Activated T-cell treated with anti-CD3 and anti-CD28 coated beads, Interleukin-2, amount 50 U/mL, for 72 hours (primary cell): ENCODE measurements at regions not wholly inside any gene's neighbourhood (a gene's known extent, or its start where the extent isn't known, plus 50 kb on each side); places are given as distances from the start of the nearest gene placed in this dataset.

Experiments used
- ATAC-seq, 2 donors: fragments of 150-1000 bp; cut with Tn5 transposase; replicated peaks in 1 of 2; 2 replicates each; pipeline ENCODE4 v1.10.0; 2021; ENCODE audit warnings: moderate library complexity in 2 of 2, mild to moderate bottlenecking in 1 of 2
- DNase-seq, 2 donors: peaks; one replicate each; pipeline ENCODE4 v3.0.0; 2021 to 2022; ENCODE audit warnings: mixed read lengths in 1 of 2
- H3K27ac Mint-ChIP-seq: one replicate; pipeline ENCODE4 v1.8.0; 2022; ENCODE audit warnings: mild to moderate bottlenecking, moderate library complexity, mixed read lengths
- H3K27me3 Mint-ChIP-seq: one replicate; pipeline ENCODE4 v1.8.0; 2022; ENCODE audit warnings: low read depth, mixed read lengths
- H3K36me3 Mint-ChIP-seq, 2 donors: one replicate each; pipeline ENCODE4 v1.8.0; 2022; ENCODE audit warnings: mixed read lengths in 2 of 2, mild to moderate bottlenecking in 1 of 2; ENCODE audit not compliant: insufficient read depth in 2 of 2
- H3K4me1 Mint-ChIP-seq: one replicate; pipeline ENCODE4 v1.8.0; 2022; ENCODE audit warnings: low read depth, mixed read lengths
- H3K4me3 Mint-ChIP-seq, 2 donors: one replicate each; pipeline ENCODE4 v1.8.0; 2022; ENCODE audit warnings: mild to moderate bottlenecking in 2 of 2, mixed read lengths in 2 of 2, moderate library complexity in 2 of 2
- H3K9me3 Mint-ChIP-seq, 2 donors: one replicate each; pipeline ENCODE4 v1.8.0; 2022; ENCODE audit warnings: mixed read lengths in 2 of 2

- Mint-ChIP-seq H3K36me3 (no peaks in the 10 kb centered on the region), H3K4me1 (no peaks in the 10 kb centered on the region), H3K9me3 (no peaks in the 10 kb centered on the region), H3K4me3 (no peak overlapping the region), H3K27me3 (no peaks in the 10 kb centered on the region), H3K27ac (no peak overlapping the region)
- DNase-seq (no peak), ATAC-seq (no peak)
Observed at GRCh38 chr2:5052905-5053304, 639.3 kb upstream of the SOX11 start.

- H3K4me3 Mint-ChIP-seq = no peak overlapping the region
Observed at GRCh38 chr2:5057891-5058351, 634.3 kb upstream of the SOX11 start.

GRCh38 chr2:5060956-5061355 lies 631.2 kb upstream of the SOX11 start:
- Mint-ChIP-seq H3K27ac (no peak overlapping the region), H3K27me3 (no peaks in the 10 kb centered on the region), H3K4me3 (no peak overlapping the region), H3K36me3 (no peaks in the 10 kb centered on the region), H3K9me3 (peaks cover 4 to 11% of the 10 kb centered on the region in 2 donors), H3K4me1 (no peaks in the 10 kb centered on the region)
- ATAC-seq (no peak), DNase-seq (no peak)

More at GRCh38 chr2:5057891-5058351, 634.3 kb upstream of the SOX11 start:
- Mint-ChIP-seq H3K27ac (no peak overlapping the region), H3K4me1 (no peaks in the 10 kb centered on the region), H3K36me3 (no peaks in the 10 kb centered on the region), H3K27me3 (no peaks in the 10 kb centered on the region), H3K9me3 (peaks cover 4 to 6% of the 10 kb centered on the region in 2 donors)
- ATAC-seq (no peak), DNase-seq (no peak)

GRCh38 chr2:5064687-5065086 lies 627.5 kb upstream of the SOX11 start:
- H3K4me1 Mint-ChIP-seq = no peaks in the 10 kb centered on the region
- DNase-seq (no peak), ATAC-seq (no peak)
- no peaks in the 10 kb centered on the region for H3K27me3 Mint-ChIP-seq
- H3K36me3 Mint-ChIP-seq = no peaks in the 10 kb centered on the region
- H3K9me3 Mint-ChIP-seq = peaks cover 0 to 6% of the 10 kb centered on the region in 2 donors
- no peak overlapping the region for H3K27ac Mint-ChIP-seq
- H3K4me3 Mint-ChIP-seq = no peak overlapping the region

- ATAC-seq (no peak), DNase-seq (no peak)
- H3K4me3 Mint-ChIP-seq = no peak overlapping the region
- no peak overlapping the region for H3K27ac Mint-ChIP-seq
- H3K9me3 Mint-ChIP-seq = peaks cover 3 to 7% of the 10 kb centered on the region in 2 donors
- H3K4me1 Mint-ChIP-seq = no peaks in the 10 kb centered on the region
- no peaks in the 10 kb centered on the region for H3K36me3 Mint-ChIP-seq
- H3K27me3 Mint-ChIP-seq = no peaks in the 10 kb centered on the region
Observed at GRCh38 chr2:5067816-5068215, 624.4 kb upstream of the SOX11 start.

GRCh38 chr2:5070257-5070656 lies 621.9 kb upstream of the SOX11 start:
- no peak overlapping the region for H3K27ac Mint-ChIP-seq
- H3K36me3 Mint-ChIP-seq = no peaks in the 10 kb centered on the region
- H3K4me3 Mint-ChIP-seq = no peak overlapping the region
- no peaks in the 10 kb centered on the region for H3K27me3 Mint-ChIP-seq
- no peak for ATAC-seq
- peaks cover 3 to 11% of the 10 kb centered on the region in 2 donors for H3K9me3 Mint-ChIP-seq
- DNase-seq = no peak
- H3K4me1 Mint-ChIP-seq = no peaks in the 10 kb centered on the region

GRCh38 chr2:5074733-5075132 lies 617.5 kb upstream of the SOX11 start:
- peaks cover 5 to 11% of the 10 kb centered on the region in 2 donors for H3K9me3 Mint-ChIP-seq
- no peak for ATAC-seq
- no peak for DNase-seq
- no peaks in the 10 kb centered on the region for H3K4me1 Mint-ChIP-seq
- no peaks in the 10 kb centered on the region for H3K27me3 Mint-ChIP-seq
- no peak overlapping the region for H3K4me3 Mint-ChIP-seq
- H3K27ac Mint-ChIP-seq = no peak overlapping the region
- H3K36me3 Mint-ChIP-seq = no peaks in the 10 kb centered on the region

GRCh38 chr2:5076599-5076998 lies 615.6 kb upstream of the SOX11 start:
- Mint-ChIP-seq H3K27me3 (no peaks in the 10 kb centered on the region), H3K4me3 (no peak overlapping the region), H3K4me1 (no peaks in the 10 kb centered on the region), H3K27ac (no peak overlapping the region), H3K36me3 (no peaks in the 10 kb centered on the region), H3K9me3 (peaks cover 7 to 13% of the 10 kb centered on the region in 2 donors)
- DNase-seq = no peak
- no peak for ATAC-seq

- Mint-ChIP-seq H3K36me3 (no peaks in the 10 kb centered on the region), H3K4me1 (no peaks in the 10 kb centered on the region), H3K4me3 (no peak overlapping the region), H3K27ac (no peak overlapping the region), H3K27me3 (no peaks in the 10 kb centered on the region), H3K9me3 (peaks cover 3 to 11% of the 10 kb centered on the region in 2 donors)
- no peak for DNase-seq
- no peak for ATAC-seq
Observed at GRCh38 chr2:5077479-5078089, 614.6 kb upstream of the SOX11 start.

- Mint-ChIP-seq H3K27me3 (no peaks in the 10 kb centered on the region), H3K36me3 (peaks cover 1 to 2% of the 10 kb centered on the region in 2 donors), H3K4me1 (no peaks in the 10 kb centered on the region), H3K4me3 (no peak overlapping the region), H3K27ac (no peak overlapping the region), H3K9me3 (peaks cover 4 to 13% of the 10 kb centered on the region in 2 donors)
- ATAC-seq (no peak), DNase-seq (no peak)
Observed at GRCh38 chr2:5083402-5083801, 608.8 kb upstream of the SOX11 start.

- Mint-ChIP-seq H3K4me1 (no peaks in the 10 kb centered on the region), H3K27me3 (no peaks in the 10 kb centered on the region), H3K36me3 (peaks cover 1 to 2% of the 10 kb centered on the region in 2 donors), H3K27ac (no peak overlapping the region), H3K4me3 (no peak overlapping the region), H3K9me3 (peaks cover 2 to 8% of the 10 kb centered on the region in 2 donors)
- DNase-seq (no peak), ATAC-seq (no peak)
Observed at GRCh38 chr2:5089409-5089808, 602.8 kb upstream of the SOX11 start.

- no peak for ATAC-seq
- Mint-ChIP-seq H3K27ac (no peak overlapping the region), H3K9me3 (peaks cover 2 to 4% of the 10 kb centered on the region in 2 donors), H3K4me1 (no peaks in the 10 kb centered on the region), H3K36me3 (peaks cover 0 to 1% of the 10 kb centered on the region in 2 donors), H3K27me3 (no peaks in the 10 kb centered on the region), H3K4me3 (no peak overlapping the region)
- DNase-seq = no peak
Observed at GRCh38 chr2:5093056-5093455, 599.1 kb upstream of the SOX11 start.

GRCh38 chr2:5093518-5093917 lies 598.7 kb upstream of the SOX11 start:
- H3K27ac Mint-ChIP-seq = no peak overlapping the region
- H3K4me3 Mint-ChIP-seq = no peak overlapping the region
- peaks cover 2 to 4% of the 10 kb centered on the region in 2 donors for H3K9me3 Mint-ChIP-seq
- H3K36me3 Mint-ChIP-seq = peaks cover 0 to 1% of the 10 kb centered on the region in 2 donors
- ATAC-seq (no peak), DNase-seq (no peak)
- H3K4me1 Mint-ChIP-seq = no peaks in the 10 kb centered on the region
- no peaks in the 10 kb centered on the region for H3K27me3 Mint-ChIP-seq

GRCh38 chr2:5094192-5094591 lies 598.0 kb upstream of the SOX11 start:
- Mint-ChIP-seq H3K4me1 (no peaks in the 10 kb centered on the region), H3K4me3 (no peak overlapping the region), H3K27ac (no peak overlapping the region), H3K27me3 (no peaks in the 10 kb centered on the region), H3K9me3 (peaks cover 6 to 7% of the 10 kb centered on the region in 2 donors), H3K36me3 (peaks cover 0 to 1% of the 10 kb centered on the region in 2 donors)
- DNase-seq = no peak
- ATAC-seq = no peak
